M059J (cell line): ENCODE measurements at regions not wholly inside any gene's neighbourhood (a gene's known extent, or its start where the extent isn't known, plus 50 kb on each side); places are given as distances from the start of the nearest gene placed in this dataset.

Experiments used
- DNase-seq: peaks from one replicate; pipeline ENCODE4 v3.0.0-alpha.2; 2012; ENCODE audit warnings: low read depth

GRCh38 chr18:40676668-40677067 lies 1278.4 kb upstream of the PIK3C3 start:
- DNase-seq, result peak; percentile 67

GRCh38 chr18:40673150-40673549 lies 1281.9 kb upstream of the PIK3C3 start:
- no peak for DNase-seq

GRCh38 chr18:40672590-40672989 lies 1282.4 kb upstream of the PIK3C3 start:
- DNase-seq, result no peak

- DNase-seq, result peak; percentile 18
These were observed 1284.2 kb upstream of the PIK3C3 start for GRCh38 chr18:40670668-40671375.

- DNase-seq, result no peak
These were observed 1292.1 kb upstream of the PIK3C3 start for GRCh38 chr18:40662898-40663437.

GRCh38 chr18:40653682-40654081 lies 1301.4 kb upstream of the PIK3C3 start:
- DNase-seq, result no peak

GRCh38 chr18:40652321-40652720 lies 1302.7 kb upstream of the PIK3C3 start:
- no peak for DNase-seq

GRCh38 chr18:40651163-40651562 lies 1303.9 kb upstream of the PIK3C3 start:
- DNase-seq, result no peak

GRCh38 chr18:40642692-40643229 lies 1312.3 kb upstream of the PIK3C3 start:
- peak; percentile 16 for DNase-seq

- DNase-seq, result no peak
These were observed 1323.7 kb upstream of the PIK3C3 start for GRCh38 chr18:40631319-40631718.

GRCh38 chr18:40630496-40630895 lies 1324.5 kb upstream of the PIK3C3 start:
- no peak for DNase-seq

GRCh38 chr18:40624959-40625358 lies 1330.1 kb upstream of the PIK3C3 start:
- no peak for DNase-seq

GRCh38 chr18:40613721-40614120 lies 1341.3 kb upstream of the PIK3C3 start:
- DNase-seq, result no peak

- no peak for DNase-seq
These were observed 1342.7 kb upstream of the PIK3C3 start for GRCh38 chr18:40612356-40612755.

- no peak for DNase-seq
These were observed 1346.8 kb upstream of the PIK3C3 start for GRCh38 chr18:40608226-40608625.

GRCh38 chr18:40607542-40608148 lies 1347.4 kb upstream of the PIK3C3 start:
- DNase-seq, result no peak

- no peak for DNase-seq
These were observed 1348.0 kb upstream of the PIK3C3 start for GRCh38 chr18:40606996-40607395.

GRCh38 chr18:40583671-40584070 lies 1371.4 kb upstream of the PIK3C3 start:
- DNase-seq, result no peak

GRCh38 chr18:40582105-40582504 lies 1372.9 kb upstream of the PIK3C3 start:
- no peak for DNase-seq

GRCh38 chr18:40577981-40578365 lies 1377.1 kb upstream of the PIK3C3 start:
- DNase-seq, result no peak

- DNase-seq, result peak; percentile 45
These were observed 1377.6 kb upstream of the PIK3C3 start for GRCh38 chr18:40577239-40577980.

GRCh38 chr18:40576507-40577115 lies 1378.4 kb upstream of the PIK3C3 start:
- no peak for DNase-seq
